Pons (tissue), 1 donor: ENCODE measurements at regions not wholly inside any gene's neighbourhood (a gene's known extent, or its start where the extent isn't known, plus 50 kb on each side); places are given as distances from the start of the nearest gene placed in this dataset.
"Not testable (repeated sequence)": the region's sequence is repeated elsewhere in the genome, so short reads cannot be mapped to it uniquely, and the experiment has no call there.

Experiments used
- DNase-seq: peaks from one replicate; pipeline ENCODE4 v3.0.0-alpha.2; 2016; ENCODE audit warnings: low spot score

- DNase-seq = no peak
Observed at GRCh38 chr1:189046127-189046526, 1431.5 kb downstream of the BRINP3 start.

- no peak for DNase-seq
Observed at GRCh38 chr1:189084811-189085210, 1392.9 kb downstream of the BRINP3 start.

- DNase-seq = no peak
Observed at GRCh38 chr1:189103956-189104355, 1373.7 kb downstream of the BRINP3 start.

GRCh38 chr1:189117072-189117770, 1360.4 kb downstream of the BRINP3 start:
- DNase-seq = no peak

GRCh38 chr1:189121941-189122340, 1355.7 kb downstream of the BRINP3 start:
- no peak for DNase-seq

GRCh38 chr1:189125694-189126093, 1352.0 kb downstream of the BRINP3 start:
- no peak for DNase-seq

- no peak for DNase-seq
Observed at GRCh38 chr1:189131576-189131975, 1346.1 kb downstream of the BRINP3 start.

GRCh38 chr1:189139748-189140147, 1337.9 kb downstream of the BRINP3 start:
- not testable (repeated sequence) for DNase-seq

GRCh38 chr1:189141056-189141455, 1336.6 kb downstream of the BRINP3 start:
- no peak for DNase-seq

- DNase-seq = no peak
Observed at GRCh38 chr1:189149547-189150375, 1327.9 kb downstream of the BRINP3 start.

- DNase-seq = no peak
Observed at GRCh38 chr1:189150624-189151023, 1327.0 kb downstream of the BRINP3 start.

- no peak for DNase-seq
Observed at GRCh38 chr1:189151361-189151760, 1326.3 kb downstream of the BRINP3 start.

GRCh38 chr1:189152685-189153084, 1325.0 kb downstream of the BRINP3 start:
- DNase-seq = no peak

- DNase-seq = no peak
Observed at GRCh38 chr1:189158155-189158554, 1319.5 kb downstream of the BRINP3 start.

GRCh38 chr1:189175889-189176288, 1301.8 kb downstream of the BRINP3 start:
- no peak for DNase-seq

GRCh38 chr1:189180057-189180456, 1297.6 kb downstream of the BRINP3 start:
- DNase-seq = no peak

GRCh38 chr1:189185097-189185496, 1292.6 kb downstream of the BRINP3 start:
- no peak for DNase-seq

- DNase-seq = no peak
Observed at GRCh38 chr1:189192741-189193520, 1284.7 kb downstream of the BRINP3 start.

- DNase-seq = no peak
Observed at GRCh38 chr1:189205863-189206262, 1271.8 kb downstream of the BRINP3 start.

- DNase-seq = no peak
Observed at GRCh38 chr1:189206617-189207016, 1271.0 kb downstream of the BRINP3 start.

- no peak for DNase-seq
Observed at GRCh38 chr1:189211742-189212141, 1265.9 kb downstream of the BRINP3 start.

GRCh38 chr1:189212606-189213005, 1265.1 kb downstream of the BRINP3 start:
- no peak for DNase-seq

GRCh38 chr1:189216886-189217285, 1260.8 kb downstream of the BRINP3 start:
- no peak for DNase-seq
